Bronchial epithelial cell (primary cell): ENCODE measurements at regions not wholly inside any gene's neighbourhood (a gene's known extent, or its start where the extent isn't known, plus 50 kb on each side); places are given as distances from the start of the nearest gene placed in this dataset.
A peak's percentile ranks its signal among the peaks of the same experiment; 100 is the strongest.

Source experiments
- DNase-seq: peaks from one replicate; pipeline ENCODE4 v3.0.0-alpha.2; 2010; ENCODE audit warnings: low read depth
- FAIRE-seq: peaks from 2 replicates; lab custom pipeline; 2011; peaks lifted over from hg19 to GRCh38; lab: Jason Lieb, UNC
- H3K27me3 ChIP-seq: 2 replicates; pipeline ENCODE4 v1.5.1; 2011; ENCODE audit warnings: low read length; ENCODE audit not compliant: control insufficient read depth, insufficient read depth
- H3K36me3 ChIP-seq: 2 replicates; pipeline ENCODE4 v1.5.1; 2011; ENCODE audit warnings: low read length; ENCODE audit not compliant: control insufficient read depth, insufficient read depth
- H3K4me3 ChIP-seq: 2 replicates; pipeline ENCODE4 v1.5.1; 2011; ENCODE audit warnings: mild to moderate bottlenecking, low read depth, low read length, control low read depth
- CTCF ChIP-seq: IDR thresholded peaks from 2 replicates; pipeline ENCODE4 v1.5.1; 2011; ENCODE audit warnings: mild to moderate bottlenecking, moderate library complexity, low read length, control low read depth, inconsistent platforms; ENCODE audit not compliant: insufficient read depth, severe bottlenecking

GRCh38 chr10:10886861-10887531 is 130.7 kb upstream of the CELF2 start:
- FAIRE-seq = no peak
- no peaks in the 10 kb centered on the region for H3K27me3 ChIP-seq

GRCh38 chr10:10891124-10892082 is 126.3 kb upstream of the CELF2 start:
- Histone ChIP-seq H3K27me3 (no peaks in the 10 kb centered on the region), H3K4me3 (no peak overlapping the region), H3K36me3 (no peaks in the 10 kb centered on the region)
- FAIRE-seq (peak; percentile 47), DNase-seq (peak; percentile 82)
- no peak for TF ChIP-seq CTCF

More at GRCh38 chr10:10886861-10887531, 130.7 kb upstream of the CELF2 start:
- DNase-seq = no peak
- no peak for TF ChIP-seq CTCF
- no peak overlapping the region for H3K4me3 ChIP-seq
- H3K36me3 ChIP-seq = no peaks in the 10 kb centered on the region

GRCh38 chr10:10892290-10892875 is 125.3 kb upstream of the CELF2 start:
- no peaks in the 10 kb centered on the region for H3K27me3 ChIP-seq
- H3K4me3 ChIP-seq = no peak overlapping the region
- H3K36me3 ChIP-seq = no peaks in the 10 kb centered on the region
- FAIRE-seq (no peak), DNase-seq (no peak)
- no peak for TF ChIP-seq CTCF

- no peaks in the 10 kb centered on the region for H3K36me3 ChIP-seq
- no peak for TF ChIP-seq CTCF
- DNase-seq = peak; percentile 24
- no peaks in the 10 kb centered on the region for H3K27me3 ChIP-seq
- peak; percentile 13 for FAIRE-seq
- H3K4me3 ChIP-seq = no peak overlapping the region
Observed at GRCh38 chr10:10897400-10897799, 120.3 kb upstream of the CELF2 start.

- H3K36me3 ChIP-seq = no peaks in the 10 kb centered on the region
- H3K27me3 ChIP-seq = no peaks in the 10 kb centered on the region
- no peak overlapping the region for H3K4me3 ChIP-seq
- DNase-seq = no peak
- TF ChIP-seq CTCF = no peak
- FAIRE-seq = no peak
Observed at GRCh38 chr10:10901906-10902305, 115.8 kb upstream of the CELF2 start.
